Activated CD4-positive, alpha-beta T cell treated with anti-CD3 and anti-CD28 coated beads, Interleukin-2, amount 50 U/mL, for 24 hours (primary cell): ENCODE measurements at regions not wholly inside any gene's neighbourhood (a gene's known extent, or its start where the extent isn't known, plus 50 kb on each side); places are given as distances from the start of the nearest gene placed in this dataset.

ENCODE experiments used
- DNase-seq, 2 donors: peaks; one replicate each; pipeline ENCODE4 v3.0.0-alpha.2; 2020; ENCODE audit warnings: low read depth in 1 of 2, low spot score in 1 of 2

DNA sequence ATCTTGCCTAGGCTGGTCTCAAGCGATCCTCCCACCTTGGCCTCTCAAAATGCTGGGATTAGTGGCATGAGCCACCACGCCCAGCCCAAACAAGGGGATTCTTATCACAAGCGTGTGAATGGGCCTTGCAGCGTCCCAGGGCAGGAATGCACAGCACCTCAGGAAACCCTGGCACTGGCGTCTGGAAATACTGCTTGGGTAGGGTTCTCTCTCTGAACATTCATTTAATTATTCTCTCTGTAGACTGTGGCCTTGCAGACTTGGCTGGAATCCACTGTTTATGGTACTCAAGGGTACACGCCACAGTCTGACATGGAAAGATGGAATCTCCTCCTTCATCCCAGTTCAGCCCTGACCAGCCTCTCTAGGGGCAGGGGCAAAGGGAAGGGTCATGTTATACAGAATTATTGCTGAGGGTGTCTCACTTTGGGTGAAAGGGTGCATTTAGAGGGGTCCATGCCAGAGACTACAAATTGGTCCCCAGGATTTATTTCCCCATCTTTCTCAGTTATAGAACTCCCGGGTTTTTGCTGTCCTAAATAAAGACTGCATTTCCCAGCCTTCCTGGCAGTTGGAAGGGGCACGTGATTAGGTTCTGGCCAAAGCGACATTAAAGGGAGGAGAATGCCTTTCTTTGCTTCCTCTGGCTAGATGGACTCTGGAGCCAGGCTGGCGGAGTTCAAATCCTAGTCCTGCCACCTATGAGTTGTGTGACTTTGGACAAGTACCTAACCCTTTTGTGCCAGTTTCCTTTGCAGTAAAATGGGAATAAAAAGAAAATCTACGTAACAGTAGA, 147.2 kb upstream of the HAAO start:
- DNase-seq: no peak

DNA sequence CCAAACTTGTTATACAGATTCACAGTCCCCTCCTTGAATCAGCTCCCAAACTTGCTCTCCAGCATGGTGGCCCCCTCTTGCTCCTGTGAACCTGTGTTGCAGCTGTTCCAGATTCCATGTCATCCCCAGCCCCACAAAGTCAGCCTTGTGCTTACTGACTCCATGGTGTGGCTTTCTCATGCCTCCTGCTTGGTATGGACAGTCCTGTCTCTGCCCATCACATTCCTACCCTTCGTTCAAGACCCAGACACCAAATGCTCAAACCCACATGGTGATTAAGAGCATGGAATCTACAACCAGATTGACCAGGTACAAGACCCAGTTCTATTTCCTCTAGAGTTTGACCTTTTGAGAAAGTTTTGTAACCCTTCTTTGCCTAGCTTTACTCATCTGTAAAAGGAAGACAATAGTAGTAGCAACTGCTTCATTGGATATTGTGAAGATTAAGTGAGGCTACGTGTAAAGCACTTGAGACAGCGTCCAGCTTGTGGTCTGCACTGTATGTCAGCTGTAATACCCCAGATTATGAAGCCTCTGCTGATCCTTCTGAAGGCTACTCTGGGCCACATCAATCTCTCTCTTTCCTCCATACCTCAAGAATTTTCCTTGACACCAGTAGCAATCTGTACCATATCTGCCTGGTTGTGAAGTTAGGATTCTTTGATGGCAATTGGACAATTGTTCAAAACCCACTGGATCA, 146.4 kb upstream of the HAAO start:
- no peak for DNase-seq

DNA sequence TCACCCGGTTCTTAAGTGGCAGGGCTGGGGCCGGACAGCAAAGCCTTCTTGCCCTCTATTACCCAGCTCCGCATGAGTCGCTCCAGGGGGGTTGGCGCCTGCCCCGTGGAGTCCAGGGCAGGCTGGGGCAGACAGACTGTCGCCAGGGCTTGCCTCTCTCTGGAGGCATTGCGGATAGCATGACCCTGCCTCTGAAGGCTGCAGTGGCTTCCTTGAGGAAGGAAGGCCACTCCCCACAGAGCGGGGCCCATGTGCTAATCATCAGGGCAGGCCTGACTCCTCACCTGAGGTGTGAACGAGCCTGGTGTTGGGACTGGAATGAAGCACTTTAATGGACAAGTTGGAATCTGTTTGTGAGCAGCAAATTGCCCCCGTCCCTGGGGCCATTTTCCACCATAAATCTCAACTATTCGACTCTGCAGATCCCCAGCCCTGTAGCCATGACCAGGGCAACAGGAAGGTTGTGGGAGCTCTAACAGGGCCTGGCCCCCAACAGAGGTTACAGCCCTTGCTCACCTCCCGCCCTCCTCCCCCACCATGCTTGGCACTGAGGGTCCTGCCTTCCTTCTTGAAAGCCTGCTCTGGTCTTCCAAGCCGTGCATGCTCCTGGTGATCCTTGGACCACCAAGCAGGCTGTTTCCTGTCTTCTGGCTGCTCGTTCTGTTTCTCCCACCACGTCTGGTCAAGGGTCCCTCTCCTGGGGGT, 144.9 kb upstream of the HAAO start:
- DNase-seq: no peak

DNA sequence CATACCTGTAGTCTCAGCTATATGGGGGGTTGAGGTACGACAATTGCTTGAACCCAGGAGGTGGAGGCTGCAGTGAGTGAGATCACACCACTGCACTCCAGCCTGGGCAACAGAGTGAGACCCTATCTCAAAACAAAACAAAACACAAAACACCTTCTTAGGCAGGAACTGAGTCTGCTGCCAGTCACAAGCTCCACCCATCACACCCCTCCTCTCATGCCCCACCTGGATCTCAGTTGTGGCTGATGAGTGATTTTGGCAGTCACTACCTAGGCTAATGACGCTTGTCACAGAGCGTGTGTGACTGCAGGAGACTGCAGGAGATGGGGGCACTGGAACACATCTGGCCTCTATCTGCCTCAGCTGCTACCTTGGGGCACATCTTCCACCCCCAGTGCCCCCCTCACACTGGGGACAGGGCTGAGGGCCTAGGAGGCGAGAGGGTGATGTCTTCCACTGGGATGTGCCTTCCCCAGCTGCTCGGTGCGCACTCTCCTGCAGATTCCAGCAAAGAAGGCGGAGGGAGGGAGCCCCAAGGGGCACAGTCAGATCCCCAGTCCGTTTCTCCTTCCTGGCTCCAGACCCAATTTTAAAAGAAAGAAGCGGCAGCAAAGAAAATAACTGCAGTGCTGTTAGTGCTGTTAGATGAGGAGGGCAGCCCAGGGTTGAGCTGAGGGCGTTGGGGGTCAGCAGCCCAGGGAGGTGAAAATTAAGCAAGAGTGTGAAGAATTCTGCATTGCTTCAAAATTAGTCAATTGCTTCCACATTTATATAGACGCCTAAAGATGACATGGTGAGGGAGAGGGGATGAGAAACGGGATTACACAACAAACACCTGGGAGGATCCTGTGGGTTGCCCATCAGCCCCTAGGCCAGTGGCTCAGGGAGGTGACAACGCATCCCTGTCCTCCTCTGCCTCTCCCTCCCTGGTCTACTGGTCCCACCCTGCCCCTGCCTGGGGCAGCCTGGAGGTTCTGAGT, 143.6 kb upstream of the HAAO start:
- DNase-seq: no peak

DNA sequence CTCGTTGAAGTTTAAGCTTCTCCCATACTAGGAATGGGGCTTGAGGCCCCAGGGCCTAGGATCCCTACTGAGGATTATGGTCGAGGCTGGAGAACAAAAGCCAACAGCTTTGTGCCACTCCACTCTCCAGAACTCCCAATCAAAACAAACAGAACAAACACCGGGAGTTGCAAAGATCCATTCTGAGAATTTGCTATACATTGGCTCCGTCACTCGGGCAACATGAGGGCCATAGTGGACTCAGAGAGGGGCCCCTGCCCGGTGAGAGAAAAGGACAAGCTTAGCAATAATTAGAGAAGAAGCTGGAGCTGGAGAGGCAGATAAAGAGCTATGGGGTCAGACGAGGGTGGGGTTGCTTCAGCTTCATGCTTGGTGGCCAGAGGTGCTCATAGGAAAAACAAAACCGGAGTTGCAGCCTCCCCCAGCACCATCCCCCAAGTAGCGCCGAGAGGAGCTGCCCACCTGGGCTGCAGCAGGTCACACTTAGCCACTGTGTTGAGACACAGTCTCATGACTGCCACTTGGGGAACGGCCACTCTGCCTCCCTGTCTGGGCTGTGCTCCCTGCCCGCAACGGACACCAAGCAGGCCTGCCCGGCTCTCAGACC, 142.3 kb upstream of the HAAO start:
- DNase-seq: no peak

- DNase-seq: no peak
These were observed 141.5 kb upstream of the HAAO start for GRCh38 chr2:42933824-42934254.

- DNase-seq: no peak
These were observed 140.1 kb upstream of the HAAO start for GRCh38 chr2:42932271-42933151.

- DNase-seq: no peak
These were observed 139.4 kb upstream of the HAAO start for GRCh38 chr2:42931818-42932195.

- no peak for DNase-seq
These were observed 138.9 kb upstream of the HAAO start for GRCh38 chr2:42931146-42931817.

DNA sequence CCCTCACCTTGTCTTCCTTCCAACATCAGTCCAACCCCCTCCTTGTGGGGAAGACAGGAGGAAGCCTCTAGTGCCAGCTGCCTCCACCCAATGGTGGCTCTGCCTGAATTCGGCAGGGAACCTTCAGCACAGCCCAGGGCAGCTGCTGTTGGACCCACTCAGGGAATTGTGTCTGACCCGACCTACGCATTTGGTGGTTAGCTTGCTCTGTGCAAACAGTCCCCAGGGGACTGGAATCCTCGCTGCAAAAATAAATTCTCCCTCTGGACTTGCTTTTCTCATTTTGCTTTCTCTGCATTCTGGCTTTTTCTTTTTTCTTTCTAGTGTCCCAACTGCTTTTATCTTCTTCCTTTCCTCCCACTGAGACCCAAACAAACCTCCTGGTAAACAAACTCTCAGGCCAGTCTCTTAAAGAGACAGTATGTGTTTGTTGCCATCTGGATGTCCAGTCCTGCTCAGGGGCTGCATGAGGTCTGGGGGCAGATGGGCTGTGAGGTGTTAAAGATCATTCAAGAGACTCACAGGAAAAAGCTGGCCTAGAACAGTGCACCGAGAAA, 137.7 kb upstream of the HAAO start:
- no peak for DNase-seq

DNA sequence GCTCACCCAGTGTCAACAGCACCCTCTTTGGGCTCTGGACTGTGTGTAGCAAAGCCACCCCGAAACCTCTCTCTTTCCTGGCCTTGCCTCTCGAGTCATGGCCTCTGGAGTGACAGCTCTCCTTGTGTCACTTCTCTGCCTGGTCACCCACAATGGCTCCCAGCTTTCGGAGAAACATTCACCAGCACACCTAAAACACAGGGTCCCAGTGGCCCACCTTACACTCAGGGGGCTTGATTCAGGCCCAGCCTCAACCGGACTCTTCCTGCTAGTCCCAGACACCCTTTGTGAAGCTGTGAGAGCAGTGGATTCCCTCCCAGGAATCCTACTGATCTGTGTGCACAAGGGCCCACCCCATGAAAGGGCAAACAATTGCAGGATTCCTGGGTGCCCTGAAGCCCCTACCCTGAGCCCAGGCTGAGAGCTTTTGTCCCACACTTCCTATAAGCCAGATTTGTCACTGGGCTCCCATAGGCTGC, 137.2 kb upstream of the HAAO start:
- DNase-seq: no peak

DNA sequence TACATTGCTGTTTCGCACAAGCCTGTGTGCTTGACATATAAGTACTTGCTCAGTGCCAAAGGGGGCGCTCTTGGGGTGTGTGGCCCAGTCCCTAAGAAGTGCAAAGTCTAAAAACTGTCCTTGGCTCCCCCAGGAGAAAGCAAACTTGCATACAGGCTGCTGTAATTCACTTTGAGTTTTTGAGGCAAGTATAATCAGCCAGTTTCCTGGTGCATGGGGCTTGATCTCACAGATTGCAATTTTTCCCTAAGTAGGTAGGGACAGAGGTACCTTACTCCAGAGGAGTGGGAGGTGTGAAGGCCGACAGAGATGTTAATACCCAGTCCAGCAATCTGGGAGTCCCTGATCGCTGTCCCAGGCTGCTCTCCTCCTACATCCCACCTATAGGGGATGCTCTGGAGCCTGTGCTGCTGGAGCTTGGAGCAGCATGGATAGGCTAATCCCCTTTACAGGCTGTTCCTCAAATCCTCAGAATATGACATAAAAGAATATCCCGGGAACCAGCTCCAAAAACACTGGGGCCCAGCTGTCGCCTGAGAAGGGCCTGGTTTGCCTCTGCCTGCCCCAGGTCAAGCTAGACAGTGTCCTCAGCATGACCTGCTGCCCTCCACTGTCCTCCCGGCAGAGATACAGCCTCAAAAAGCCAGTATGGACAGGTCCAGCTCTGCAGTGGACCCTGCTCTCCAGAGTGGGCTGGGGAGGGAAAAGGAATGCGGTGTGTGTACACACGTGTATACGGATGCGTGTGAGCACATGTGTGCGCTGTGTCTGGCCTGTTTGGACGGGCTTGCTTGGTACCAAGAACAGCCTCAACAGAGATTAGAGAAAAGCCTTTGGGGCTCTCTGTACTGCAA, 136.5 kb upstream of the HAAO start:
- DNase-seq: no peak

DNA sequence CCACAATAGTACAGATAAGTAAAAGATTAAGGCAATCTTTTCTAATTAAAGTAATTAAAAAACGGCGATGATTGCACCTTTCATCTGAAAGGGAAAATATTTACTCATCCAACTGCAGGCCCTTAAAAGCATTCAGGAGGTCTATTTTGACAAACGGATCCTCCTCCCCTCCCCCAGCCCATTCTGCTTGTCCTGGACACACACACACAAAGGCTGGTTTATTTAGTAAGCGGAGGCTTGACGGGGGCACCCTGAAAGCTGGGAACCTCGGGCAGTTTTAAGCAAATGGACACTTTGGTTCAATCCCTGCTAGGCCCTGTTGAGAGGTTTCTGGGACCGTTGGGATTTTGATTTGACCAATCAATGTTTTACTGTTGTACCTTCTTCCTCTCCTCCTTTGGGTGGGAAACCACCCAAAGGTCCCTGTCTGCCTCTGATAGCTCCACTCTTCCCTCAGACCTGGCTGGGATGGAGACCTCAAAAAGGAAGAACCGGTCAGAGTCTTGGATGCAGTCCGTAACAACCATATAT, 135.8 kb upstream of the HAAO start:
- no peak for DNase-seq

- DNase-seq: no peak
These were observed 135.2 kb upstream of the HAAO start for GRCh38 chr2:42927334-42928160.

- DNase-seq: no peak
These were observed 134.3 kb upstream of the HAAO start for GRCh38 chr2:42926434-42927333.
